Inferior parietal cortex (tissue), 1 donor: ENCODE measurements at regions not wholly inside any gene's neighbourhood (a gene's known extent, or its start where the extent isn't known, plus 50 kb on each side); places are given as distances from the start of the nearest gene placed in this dataset.

Source experiments
- DNase-seq: peaks from one replicate; pipeline ENCODE4 v3.0.0-alpha.2; 2016; ENCODE audit errors: extremely low spot score

DNA sequence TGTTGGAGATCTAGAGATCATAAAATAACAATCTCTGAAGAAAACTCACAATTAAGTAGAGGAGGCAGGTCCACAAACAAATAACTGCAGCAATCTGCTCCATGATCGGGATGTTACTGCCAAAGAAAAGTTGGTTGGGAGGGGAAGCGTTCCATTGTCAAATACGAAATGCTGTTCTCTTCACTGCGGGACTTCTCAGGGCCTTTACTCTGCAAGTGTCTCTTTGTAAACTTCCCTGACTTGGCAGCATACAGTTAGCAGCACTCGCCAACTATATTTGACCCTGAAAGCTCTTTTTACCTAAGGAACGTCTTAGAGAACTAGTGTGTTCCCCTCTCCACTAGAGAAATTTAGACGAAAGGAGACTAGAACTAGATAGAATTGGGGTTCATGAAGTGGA is 780.7 kb upstream of the TBX3 start:
- no peak for DNase-seq

DNA sequence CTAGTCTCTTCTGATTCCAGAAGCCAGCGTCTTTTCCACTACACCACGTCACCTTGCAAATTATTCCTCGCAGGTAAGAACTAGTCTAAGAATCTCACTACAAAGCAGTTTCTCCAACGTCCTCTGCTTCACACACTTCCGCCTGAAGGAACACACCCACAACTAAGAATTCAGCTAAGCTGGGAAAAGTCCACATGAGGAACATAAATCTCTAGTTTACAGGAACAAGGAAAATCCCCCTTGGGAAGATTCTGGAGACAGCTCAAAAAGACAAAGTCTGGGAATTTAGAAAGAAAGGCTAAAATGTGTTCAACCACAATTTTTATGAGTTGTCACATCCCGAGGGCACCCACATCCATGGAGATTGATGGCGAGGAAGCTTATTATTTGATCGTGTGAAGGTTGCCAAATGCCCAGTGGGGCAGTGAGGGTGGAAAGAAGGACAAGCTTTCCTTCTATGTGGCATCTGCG is 780.2 kb upstream of the TBX3 start:
- no peak for DNase-seq

DNA sequence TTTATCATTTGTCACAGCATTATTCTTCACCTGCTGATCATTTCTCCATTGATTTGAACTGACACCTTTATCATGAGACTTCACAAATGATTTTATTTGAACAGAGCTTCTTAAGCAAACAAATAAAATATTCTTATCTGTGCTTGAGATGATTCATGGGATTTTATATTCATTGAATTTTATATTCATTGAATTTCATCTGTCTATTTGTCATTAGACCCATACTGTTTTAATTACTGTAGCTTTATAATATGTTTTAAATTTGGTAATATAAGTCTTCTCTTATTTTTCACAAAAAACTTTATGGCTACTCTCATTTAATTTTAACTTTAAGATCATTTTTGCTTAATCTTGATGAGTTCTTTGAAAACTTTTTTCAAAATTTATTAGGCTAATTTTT is 777.4 kb upstream of the TBX3 start:
- no peak for DNase-seq

DNA sequence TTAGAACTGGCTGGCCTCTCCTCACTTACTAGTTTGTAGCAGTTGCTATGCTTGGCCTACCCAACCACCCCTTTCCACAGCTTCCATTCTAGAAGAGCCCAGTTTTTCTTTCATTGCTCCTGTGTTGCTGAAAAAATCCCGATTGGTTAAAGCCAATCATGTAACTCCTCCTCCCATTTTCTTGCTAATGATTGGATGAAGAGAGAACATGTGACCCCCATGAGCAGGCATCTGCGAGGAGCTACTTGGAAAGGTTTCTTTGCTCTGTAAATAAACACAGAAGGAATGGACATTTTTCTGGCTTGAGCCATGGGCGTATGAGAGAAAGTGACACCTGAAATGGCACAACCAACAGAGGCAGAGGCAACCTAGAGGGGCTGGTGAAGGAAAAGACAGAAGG is 773.8 kb upstream of the TBX3 start:
- no peak for DNase-seq

DNA sequence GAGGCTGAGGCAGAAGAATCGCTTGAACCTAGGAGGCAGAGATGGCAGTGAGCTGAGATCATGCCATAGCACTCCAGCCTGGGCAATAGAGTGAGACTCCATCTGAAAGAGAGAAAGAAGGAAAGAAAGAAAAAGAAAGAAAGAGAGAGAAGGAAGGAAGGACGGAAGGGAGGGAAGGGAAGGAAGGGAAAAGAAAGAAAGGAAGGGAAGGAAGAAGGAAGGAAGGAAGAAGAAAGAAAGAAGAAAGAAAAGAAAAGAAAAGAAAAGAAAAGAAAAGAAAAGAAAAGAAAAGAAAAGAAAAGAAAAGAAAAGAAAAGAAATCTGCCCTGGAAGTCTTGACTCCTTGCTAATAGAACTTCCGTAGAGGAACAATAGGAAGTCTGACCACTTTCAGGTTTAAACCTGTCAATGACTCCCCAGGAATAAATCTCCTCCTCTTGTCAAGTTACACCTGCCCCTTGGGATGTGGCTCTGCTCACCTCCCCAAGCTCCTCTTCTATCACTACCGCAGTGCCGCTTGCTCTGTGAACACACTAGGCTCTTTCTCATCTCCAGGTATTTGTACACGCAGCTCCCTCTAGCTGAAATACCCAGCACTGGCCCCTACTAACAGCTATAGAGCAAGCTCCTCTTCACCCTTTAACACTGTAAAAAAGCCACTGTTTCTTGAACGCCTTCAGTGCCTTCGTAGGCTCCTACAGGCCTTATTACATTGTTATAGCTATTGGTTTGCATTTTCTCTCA is 773.1 kb upstream of the TBX3 start:
- DNase-seq: no peak

DNA sequence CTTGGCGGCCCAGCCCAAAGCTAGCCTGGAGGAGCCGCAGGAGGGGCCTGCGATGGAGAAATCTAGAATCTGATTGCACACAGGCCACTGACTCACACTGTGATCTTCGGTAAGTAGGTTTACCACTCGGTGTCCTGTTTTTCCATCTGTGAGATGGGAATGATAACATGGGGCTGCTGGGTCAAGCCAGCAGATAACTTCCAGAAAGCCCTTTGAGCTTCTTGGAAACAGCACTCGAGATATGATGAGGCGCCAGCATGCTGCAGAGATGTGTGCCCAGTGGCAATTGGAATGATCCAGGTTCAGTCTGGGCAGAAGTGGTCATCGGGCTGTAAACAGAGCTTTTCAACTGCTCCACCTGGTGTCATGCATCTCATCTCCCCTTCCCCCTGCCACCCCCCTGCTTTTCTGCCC is 771.3 kb upstream of the TBX3 start:
- DNase-seq: no peak

DNA sequence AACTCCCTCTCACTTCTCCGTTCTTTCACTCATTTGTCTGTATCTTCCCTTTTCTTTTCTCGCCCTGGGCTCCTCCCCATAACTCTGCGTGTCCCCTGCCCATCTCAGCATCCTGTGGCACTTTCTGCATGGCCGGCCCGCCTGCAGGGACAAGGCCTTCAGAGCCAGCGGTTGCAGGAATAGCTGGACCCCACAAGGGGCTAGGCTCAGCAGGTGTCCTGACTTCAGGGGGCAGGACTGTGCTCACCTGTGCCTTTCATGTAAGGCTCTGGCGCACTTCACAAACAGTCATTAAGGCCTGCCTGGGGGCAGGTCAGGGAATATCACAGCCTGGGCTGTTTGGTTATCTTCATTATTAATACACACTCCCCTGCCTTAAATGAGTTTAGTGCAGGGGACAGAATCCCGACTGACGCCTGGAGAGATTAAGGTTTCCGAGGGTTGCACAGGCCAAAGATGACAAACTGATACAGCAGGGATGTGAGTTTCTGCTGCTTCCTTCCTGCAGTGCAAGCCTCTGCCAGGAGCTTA is 768.8 kb upstream of the TBX3 start:
- no peak for DNase-seq

DNA sequence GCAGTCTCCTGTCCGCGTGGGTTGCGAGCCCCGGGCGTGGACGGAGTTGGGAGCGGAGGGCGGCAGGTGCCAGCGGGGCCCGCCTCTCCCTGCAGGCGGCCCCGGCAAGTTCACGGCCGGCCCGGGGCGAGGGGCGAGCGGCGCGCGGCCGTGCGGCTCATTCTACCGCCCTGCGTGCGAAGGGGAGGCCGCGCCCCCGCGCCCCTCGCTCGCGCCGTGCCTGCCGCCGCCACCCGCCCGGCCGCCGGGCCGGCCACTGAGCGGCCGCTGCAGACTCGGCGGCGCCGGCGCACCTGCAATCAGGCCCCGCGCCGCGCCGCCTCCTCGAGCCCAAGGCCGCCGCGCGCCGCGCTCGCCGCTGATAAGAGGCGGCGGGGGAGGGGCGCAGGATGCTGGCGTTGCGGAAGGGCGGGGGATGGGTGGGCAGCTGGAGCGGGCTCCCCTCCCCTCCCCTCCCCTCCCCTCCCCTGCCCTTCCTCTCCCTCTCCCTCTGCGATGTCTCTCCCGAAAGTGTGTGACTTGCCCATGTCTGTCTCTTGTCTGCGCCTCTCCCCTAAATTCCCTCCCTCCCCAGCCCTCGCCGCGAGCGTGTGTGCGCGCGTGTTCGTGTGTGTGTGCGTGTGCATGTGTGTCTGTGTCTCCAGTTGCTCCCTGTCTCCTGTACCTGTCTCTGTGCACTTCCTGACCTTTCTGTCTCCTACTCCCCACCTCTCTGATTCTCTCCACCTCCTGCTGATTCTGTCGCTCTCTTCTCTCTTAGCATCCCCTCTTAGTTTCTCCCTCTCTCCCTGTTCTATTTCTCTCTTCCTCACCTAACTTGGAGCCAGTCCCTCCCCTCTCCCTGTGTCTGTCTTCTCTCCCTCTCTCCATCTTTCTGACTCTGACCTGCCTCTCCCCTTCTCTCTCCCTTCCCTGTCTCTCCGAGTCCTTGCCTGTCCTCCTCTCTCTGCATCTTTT is 768.1 kb upstream of the TBX3 start:
- no peak for DNase-seq

DNA sequence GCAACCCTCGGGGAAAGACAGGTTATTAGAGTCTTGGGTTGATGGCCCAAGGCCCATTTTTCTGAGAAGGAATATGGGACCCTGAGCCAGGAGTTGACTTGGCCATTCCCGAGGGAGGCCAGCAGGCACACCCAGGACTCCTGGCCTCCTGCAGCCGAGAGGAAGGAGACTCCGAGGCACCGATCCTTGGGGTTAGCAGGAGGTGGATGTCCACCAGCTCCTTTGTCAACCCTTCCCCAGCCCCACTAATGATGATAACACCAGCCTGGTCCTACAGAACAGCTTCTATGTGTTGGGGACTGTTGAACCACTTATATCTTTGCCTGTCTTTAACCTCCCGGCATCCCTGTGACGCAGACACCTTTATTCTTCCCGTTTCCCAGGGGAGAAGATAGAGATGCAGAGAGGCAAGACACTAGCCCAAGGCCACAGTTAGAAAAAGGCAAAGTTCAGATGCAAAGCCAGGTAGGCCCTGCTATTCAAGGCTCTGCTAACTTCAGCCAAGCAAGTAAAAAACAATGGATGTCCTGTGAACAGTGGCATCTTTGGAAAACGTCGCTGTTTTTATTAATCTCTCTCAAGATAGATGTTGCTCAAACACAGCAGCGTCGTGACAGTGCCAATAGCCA is 767.3 kb upstream of the TBX3 start:
- no peak for DNase-seq

DNA sequence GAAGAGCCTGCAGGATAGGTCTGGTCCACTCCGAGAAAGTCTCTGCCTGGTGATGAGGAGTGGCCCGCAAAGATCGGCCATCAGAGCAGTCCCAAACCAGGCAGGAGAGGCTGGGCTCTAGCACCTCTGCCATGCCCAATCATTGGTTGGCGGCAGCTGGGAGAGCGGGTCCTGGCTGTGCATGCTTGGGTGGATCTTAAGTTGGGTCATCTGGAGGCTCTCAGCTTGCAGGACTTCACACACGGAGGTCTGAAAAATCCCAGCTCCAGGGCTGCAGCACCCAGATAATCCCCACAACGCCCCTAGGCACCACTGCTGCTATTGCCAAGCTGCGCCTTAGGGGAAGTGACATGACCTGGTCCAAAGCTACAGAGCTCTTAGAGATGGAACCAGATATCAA is 766.7 kb upstream of the TBX3 start:
- no peak for DNase-seq

DNA sequence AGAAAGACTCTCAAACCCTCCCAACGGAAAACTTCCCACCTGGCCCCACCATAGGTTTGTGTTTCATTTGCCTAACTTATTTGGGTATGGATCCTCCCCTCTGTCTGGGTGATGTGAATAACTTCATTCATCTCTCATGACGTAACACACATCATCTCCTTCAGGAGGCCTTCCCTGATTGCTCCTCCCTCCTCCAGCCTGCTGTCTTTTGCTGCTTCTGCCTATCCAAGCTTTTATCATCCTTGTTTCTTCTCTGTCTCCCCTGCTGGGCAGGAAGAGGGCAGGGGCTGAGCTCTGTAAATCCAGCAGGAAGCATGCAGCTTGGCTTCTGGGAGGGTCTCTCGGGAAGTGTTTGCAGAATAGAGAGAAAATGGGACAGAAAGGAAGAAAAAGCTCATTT is 766.0 kb upstream of the TBX3 start:
- no peak for DNase-seq

DNA sequence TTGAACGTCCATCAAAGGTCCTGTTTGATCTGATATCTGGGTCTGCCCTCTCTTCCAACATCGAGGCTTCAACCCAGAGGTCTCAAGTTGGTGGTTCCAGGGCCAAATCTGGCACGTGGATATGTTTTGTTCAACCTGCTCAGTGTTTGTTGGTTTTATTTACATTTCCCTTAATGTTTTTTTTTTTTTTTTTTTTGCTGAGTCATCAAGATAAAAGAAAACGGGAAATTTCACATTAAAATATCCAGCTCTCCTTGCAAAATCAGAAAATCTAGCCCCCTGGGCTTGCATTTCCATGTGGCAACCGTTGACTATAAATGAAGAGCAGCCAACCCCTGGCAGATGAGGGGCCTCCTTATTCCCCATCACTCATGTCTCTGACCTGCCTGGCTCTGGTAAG is 765.6 kb upstream of the TBX3 start:
- DNase-seq: no peak

DNA sequence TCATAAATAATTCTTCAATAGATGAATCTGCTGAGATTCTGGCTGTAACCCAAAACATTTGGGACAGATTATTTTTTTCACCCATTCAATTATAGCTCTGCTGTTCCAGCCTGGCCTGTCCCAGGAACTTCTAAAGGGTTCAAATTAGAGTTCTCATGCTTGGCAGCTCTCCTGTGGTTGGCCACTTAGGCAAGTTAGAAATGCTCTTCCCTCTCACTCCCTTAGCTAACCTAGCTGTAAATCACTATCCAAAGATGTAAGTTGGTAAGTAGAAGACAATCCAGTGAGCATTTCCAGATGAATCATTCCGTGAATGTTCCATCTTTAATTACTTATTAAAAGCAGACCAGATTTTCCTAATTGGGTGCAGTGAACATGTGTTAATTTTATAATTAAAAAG is 760.4 kb upstream of the TBX3 start:
- DNase-seq: no peak

DNA sequence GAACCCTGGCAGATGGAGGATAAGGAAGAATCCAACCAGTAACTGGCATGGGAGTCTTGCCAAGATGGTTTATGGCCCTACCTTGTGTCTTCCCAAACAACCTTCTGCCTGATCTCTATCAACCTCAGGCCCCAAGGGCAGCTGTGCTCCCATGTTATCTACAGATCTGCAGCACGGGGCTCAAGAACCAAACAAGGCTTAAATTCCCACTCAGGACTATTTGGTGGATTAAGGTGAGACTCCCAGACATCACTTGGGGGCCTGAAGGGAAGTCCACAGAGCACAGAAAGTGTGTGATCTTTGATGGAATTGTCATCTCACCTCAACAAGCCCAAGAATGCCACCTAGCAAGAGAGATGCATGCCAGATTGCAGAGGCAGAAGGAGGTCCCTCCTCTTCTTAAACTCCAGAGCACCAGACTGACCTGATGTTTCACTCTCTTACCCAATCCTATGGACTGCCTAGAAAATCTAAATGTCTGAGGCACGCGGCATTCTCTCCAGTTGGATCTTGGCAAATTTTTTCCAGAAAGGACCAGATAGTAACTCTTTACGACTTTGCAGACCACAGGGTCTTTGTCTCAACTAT is 759.5 kb upstream of the TBX3 start:
- no peak for DNase-seq

DNA sequence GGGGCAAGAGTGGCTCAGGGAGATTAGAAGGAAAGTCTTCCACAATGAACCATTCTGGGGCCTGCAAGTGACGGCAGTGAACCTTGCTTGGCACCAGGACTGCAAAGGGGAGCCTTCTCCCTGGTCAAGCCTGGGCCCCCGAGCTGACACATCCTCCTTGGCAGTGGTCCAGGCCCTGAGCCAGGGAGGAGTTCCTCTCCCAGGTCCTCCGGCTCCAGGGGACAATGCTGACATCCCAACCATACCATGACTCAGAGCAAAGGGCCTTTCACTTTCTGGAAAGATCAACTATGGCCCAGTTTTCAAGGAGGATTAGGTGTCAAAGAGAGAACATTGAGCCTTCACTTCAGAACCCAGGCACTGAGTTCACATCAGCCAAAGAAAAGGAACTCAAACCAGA is 756.5 kb upstream of the TBX3 start:
- no peak for DNase-seq

DNA sequence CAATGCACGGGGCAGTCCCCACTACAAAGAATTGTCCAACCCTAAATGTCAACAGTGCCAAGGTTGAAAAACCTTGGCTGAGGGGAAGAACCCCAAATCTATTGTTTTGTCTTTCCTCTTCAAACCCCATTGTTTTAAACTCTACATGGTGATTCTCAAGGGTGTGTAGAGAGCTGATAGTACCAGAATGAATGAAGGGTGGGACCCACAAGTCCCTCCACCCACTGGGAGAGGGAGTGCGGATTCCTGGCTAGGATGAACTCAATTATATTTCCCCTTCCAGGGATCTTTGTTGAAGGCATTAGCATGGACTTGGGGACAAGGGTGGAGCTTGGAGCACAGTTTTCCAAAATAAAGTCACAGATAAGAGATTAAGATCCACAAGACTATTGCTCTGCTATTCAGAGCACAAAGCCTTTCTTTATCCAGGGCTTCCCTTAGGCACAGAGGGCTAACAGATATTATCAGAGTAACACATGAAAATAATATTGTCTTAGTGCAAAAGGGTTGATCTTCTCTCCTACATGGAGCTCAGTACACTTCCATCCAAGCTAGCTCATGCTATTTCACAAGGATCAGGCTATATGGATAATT is 755.1 kb upstream of the TBX3 start:
- no peak for DNase-seq

DNA sequence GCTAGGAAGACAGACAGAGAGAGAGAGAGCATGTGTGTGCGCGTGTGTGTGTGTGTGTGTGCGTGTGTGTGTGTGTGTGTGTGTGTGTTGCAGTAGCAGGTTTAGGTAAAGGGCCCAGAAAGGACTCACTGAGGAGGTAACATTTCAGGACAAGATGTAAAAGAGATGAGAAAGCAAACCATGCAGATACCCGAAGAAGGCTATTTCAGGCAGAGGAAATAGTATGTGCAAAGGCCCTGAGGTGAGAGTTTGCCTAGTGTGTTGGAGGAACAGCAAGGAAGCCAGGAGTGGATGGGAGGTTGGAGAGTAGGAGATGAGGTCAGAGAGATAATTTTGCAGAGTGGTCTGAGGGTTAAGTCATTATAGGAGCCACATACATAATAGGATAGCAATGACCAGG is 754.3 kb upstream of the TBX3 start:
- no peak for DNase-seq

DNA sequence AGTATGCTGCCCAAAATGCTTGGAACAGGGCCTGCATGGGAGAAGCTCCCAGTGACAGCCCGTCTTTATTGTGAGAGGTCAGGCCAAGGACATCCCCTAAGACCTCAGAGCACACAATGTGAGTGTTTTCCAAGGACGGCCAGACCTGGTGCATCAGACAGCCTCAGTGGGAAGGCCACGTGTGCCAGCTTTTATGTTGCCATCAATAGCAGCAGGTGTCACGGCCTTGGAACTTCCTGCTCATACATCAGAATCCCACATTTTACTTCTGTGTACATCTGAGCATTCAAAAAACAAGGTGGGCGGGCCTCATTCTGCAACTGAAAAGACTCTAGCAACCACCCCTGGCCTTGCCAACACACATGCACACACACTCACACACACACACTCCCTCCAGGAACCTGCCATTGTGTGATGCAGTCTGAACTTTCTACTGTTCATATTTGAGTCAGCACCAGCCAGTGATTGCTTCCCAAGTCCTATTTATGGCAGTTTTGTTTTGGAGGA is 753.1 kb upstream of the TBX3 start:
- no peak for DNase-seq

DNA sequence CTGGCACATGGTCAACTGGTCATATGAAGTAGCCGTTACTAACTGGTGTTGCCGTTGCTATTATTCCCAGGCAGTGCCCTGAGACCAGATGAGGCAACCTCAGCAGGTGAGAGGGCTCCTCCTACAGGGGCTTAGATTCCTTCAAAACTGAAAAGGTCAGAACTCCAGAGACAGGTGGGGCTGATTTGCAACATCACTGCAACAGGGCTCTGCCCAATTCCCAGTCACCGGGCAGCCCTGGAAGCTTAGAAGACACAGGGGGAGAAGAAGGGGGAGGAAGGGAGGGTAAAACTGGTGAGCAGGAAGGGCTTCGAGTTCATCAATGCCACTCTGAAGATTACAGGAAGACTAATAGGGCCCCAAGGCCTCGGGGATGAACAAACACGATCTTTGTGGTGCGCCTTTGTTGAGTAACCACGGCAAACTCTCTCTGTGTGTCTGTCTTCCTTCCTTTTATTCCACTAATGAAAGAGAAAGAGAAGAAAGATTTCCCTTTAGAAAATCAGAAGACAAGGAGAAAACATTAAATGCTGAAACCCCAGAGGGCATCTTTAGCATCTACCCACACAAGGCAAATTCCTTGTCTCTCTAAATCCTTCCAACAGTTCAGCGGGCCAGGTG is 749.1 kb upstream of the TBX3 start:
- no peak for DNase-seq

DNA sequence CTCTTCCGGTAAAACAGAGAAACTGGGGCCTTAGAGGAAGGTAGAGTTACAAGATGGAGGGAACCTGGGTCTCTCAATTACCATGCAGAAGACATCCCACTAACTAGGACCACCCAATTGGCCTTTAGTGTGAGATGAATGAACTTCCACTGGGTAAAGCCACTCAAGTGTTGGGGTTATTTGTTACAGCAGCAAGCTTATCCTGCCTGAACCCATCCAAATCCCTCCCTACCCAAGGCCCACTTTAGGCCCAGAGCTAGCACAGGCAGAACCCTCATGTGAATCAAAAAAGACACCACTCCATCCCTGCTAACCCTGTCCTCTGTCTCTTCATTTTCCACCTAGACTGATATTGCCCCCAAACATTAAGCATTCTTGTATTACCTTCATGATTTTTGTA is 746.7 kb upstream of the TBX3 start:
- no peak for DNase-seq

DNA sequence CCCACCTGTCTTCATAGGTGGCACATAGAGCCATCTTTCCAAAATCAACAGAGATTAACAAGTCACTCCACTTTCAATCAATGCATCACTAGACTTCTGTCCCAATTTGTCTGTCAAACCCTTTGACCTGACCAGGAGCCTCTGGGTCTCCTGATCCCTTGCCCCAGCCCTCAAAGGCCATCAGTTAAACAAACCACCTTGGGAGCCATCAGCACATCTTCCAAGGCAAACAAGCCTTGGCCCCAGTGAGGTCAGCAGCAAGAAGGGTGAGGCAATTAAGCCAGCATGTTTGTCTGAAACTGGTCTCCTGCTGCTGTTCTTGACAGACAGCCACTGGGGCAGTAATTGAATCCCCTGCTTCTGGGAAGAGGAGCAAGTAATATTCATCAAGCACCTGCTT is 742.8 kb upstream of the TBX3 start:
- no peak for DNase-seq
